Tongue (tissue), 1 donor: ENCODE measurements at regions not wholly inside any gene's neighbourhood (a gene's known extent, or its start where the extent isn't known, plus 50 kb on each side); places are given as distances from the start of the nearest gene placed in this dataset.
A peak's percentile ranks its signal among the peaks of the same experiment; 100 is the strongest.
"Not testable (repeated sequence)": the region's sequence is repeated elsewhere in the genome, so short reads cannot be mapped to it uniquely, and the experiment has no call there.

Source experiments
- DNase-seq: peaks from one replicate; pipeline ENCODE4 v3.0.0-alpha.2; 2015

GRCh38 chr4:34365946-34366345 is 1878.4 kb downstream of the ARAP2 start:
- DNase-seq, result no peak

- no peak for DNase-seq
These were observed 1872.6 kb downstream of the ARAP2 start for GRCh38 chr4:34371676-34372075.

GRCh38 chr4:34372815-34373214 is 1871.5 kb downstream of the ARAP2 start:
- no peak for DNase-seq

GRCh38 chr4:34373456-34373855 is 1870.9 kb downstream of the ARAP2 start:
- no peak for DNase-seq

GRCh38 chr4:34412233-34412632 is 1832.1 kb downstream of the ARAP2 start:
- no peak for DNase-seq

GRCh38 chr4:34412911-34413310 is 1831.4 kb downstream of the ARAP2 start:
- no peak for DNase-seq

GRCh38 chr4:34417160-34417559 is 1827.2 kb downstream of the ARAP2 start:
- no peak for DNase-seq

GRCh38 chr4:34419871-34420270 is 1824.4 kb downstream of the ARAP2 start:
- DNase-seq, result no peak

- peak; percentile 54 for DNase-seq
These were observed 1821.7 kb downstream of the ARAP2 start for GRCh38 chr4:34422472-34423175.

- peak; percentile 27 for DNase-seq
These were observed 1811.6 kb downstream of the ARAP2 start for GRCh38 chr4:34432706-34433105.

GRCh38 chr4:34434377-34434776 is 1809.9 kb downstream of the ARAP2 start:
- not testable (repeated sequence) for DNase-seq

GRCh38 chr4:34464196-34464595 is 1780.1 kb downstream of the ARAP2 start:
- DNase-seq, result no peak

GRCh38 chr4:34466411-34466810 is 1777.9 kb downstream of the ARAP2 start:
- DNase-seq, result peak; percentile 11

- no peak for DNase-seq
These were observed 1774.8 kb downstream of the ARAP2 start for GRCh38 chr4:34469516-34469915.

GRCh38 chr4:34485252-34485651 is 1759.1 kb downstream of the ARAP2 start:
- DNase-seq, result no peak

GRCh38 chr4:34486461-34487363 is 1757.6 kb downstream of the ARAP2 start:
- DNase-seq, result peak; percentile 2

- DNase-seq, result no peak
These were observed 1751.9 kb downstream of the ARAP2 start for GRCh38 chr4:34492414-34492813.

GRCh38 chr4:34502086-34502485 is 1742.2 kb downstream of the ARAP2 start:
- DNase-seq, result no peak

- DNase-seq, result not testable (repeated sequence)
These were observed 1739.6 kb downstream of the ARAP2 start for GRCh38 chr4:34504731-34505130.

- not testable (repeated sequence) for DNase-seq
These were observed 1737.7 kb downstream of the ARAP2 start for GRCh38 chr4:34506511-34507092.

- DNase-seq, result no peak
These were observed 1731.7 kb downstream of the ARAP2 start for GRCh38 chr4:34512616-34513015.

- no peak for DNase-seq
These were observed 1727.8 kb downstream of the ARAP2 start for GRCh38 chr4:34516524-34516923.

- DNase-seq, result no peak
These were observed 1709.4 kb downstream of the ARAP2 start for GRCh38 chr4:34534916-34535315.
